H1 (cell line): ENCODE measurements at regions not wholly inside any gene's neighbourhood (a gene's known extent, or its start where the extent isn't known, plus 50 kb on each side); places are given as distances from the start of the nearest gene placed in this dataset.

Experiments used
- CTCF ChIA-PET: fragments of 300-600 bp; sonication (Branson Sonifier 250); formaldehyde crosslinking; loops from one replicate; lab custom pipeline; 2021; ENCODE audit not compliant: partially characterized antibody; lab: Charles Lee
- POLR2A ChIA-PET: fragments of 300-600 bp; sonication (Branson Sonifier 250); formaldehyde crosslinking; loops from one replicate; lab custom pipeline; 2021; ENCODE audit warnings: inconsistent platforms; ENCODE audit not compliant: partially characterized antibody; lab: Charles Lee
- DNase-seq, 2 experiments: peaks; one replicate each; pipeline versions ENCODE4 v3.0.0 to v3.0.0-alpha.2; 2010 to 2022; ENCODE audit warnings: low spot score in 2 of 2, low read depth in 1 of 2, mixed read lengths in 1 of 2
- FAIRE-seq: peaks from 2 replicates; lab custom pipeline; 2011; peaks lifted over from hg19 to GRCh38; lab: Jason Lieb, UNC
- H2AFZ ChIP-seq: 2 replicates; pipeline ENCODE4 v1.8.1; 2012; ENCODE audit warnings: low read length, inconsistent platforms
- H2AK5ac ChIP-seq: 2 replicates; pipeline ENCODE4 v1.6.1; 2013; ENCODE audit warnings: low read depth, low read length
- H2BK120ac ChIP-seq: replicated peaks from 2 replicates; pipeline ENCODE3; 2013; ENCODE audit warnings: low read depth, low read length, inconsistent platforms
- H2BK12ac ChIP-seq: 2 replicates; pipeline ENCODE4 v1.6.1; 2013; ENCODE audit warnings: low read depth, low read length
- H2BK15ac ChIP-seq: 2 replicates; pipeline ENCODE4 v1.6.1; 2013; ENCODE audit warnings: low read length
- H2BK20ac ChIP-seq: 2 replicates; pipeline ENCODE4 v1.6.1; 2013; ENCODE audit warnings: low read length
- H2BK5ac ChIP-seq: 2 replicates; pipeline ENCODE4 v1.6.1; 2013; ENCODE audit warnings: low read depth, low read length
- H3K14ac ChIP-seq: 2 replicates; pipeline ENCODE4 v1.6.1; 2013; ENCODE audit warnings: inconsistent platforms; ENCODE audit not compliant: insufficient read length
- H3K18ac ChIP-seq: 2 replicates; pipeline ENCODE4 v1.6.1; 2013; ENCODE audit warnings: low read length; ENCODE audit errors: extremely low read depth
- H3K23ac ChIP-seq: 2 replicates; pipeline ENCODE4 v1.6.1; 2013; ENCODE audit warnings: inconsistent platforms; ENCODE audit not compliant: insufficient read length
- H3K23me2 ChIP-seq: 2 replicates; pipeline ENCODE4 v1.6.1; 2013; ENCODE audit warnings: low read depth, low read length
- H3K27ac ChIP-seq: 2 replicates; pipeline ENCODE4 v1.6.1; 2011; ENCODE audit warnings: low read depth, low read length, inconsistent platforms
- H3K27me3 ChIP-seq, 4 experiments: replicated peaks in 1 of 4; 1 replicate in 1 of 4; 2 replicates in 3 of 4; pipeline versions ENCODE4 v1.6.1 to v1.8.1; 2011 to 2013; ENCODE audit warnings: low read length in 3 of 4, mild to moderate bottlenecking in 3 of 4, inconsistent platforms in 2 of 4, mixed read lengths in 2 of 4, moderate library complexity in 1 of 4; ENCODE audit not compliant: control insufficient read depth in 3 of 4, insufficient read depth in 3 of 4; ENCODE audit errors: extremely low read depth in 1 of 4
- H3K36me3 ChIP-seq, 4 experiments: 2 replicates each; pipeline versions ENCODE4 v1.6.1 to v1.8.1; 2011 to 2013; ENCODE audit warnings: mild to moderate bottlenecking in 4 of 4, low read length in 3 of 4, moderate library complexity in 2 of 4, control low read depth in 1 of 4, inconsistent platforms in 1 of 4; ENCODE audit not compliant: insufficient read depth in 4 of 4, control insufficient read depth in 2 of 4
- H3K4ac ChIP-seq: replicated peaks from 2 replicates; pipeline ENCODE3; 2013; ENCODE audit warnings: low read length, low read depth, mixed read lengths, inconsistent platforms; ENCODE audit not compliant: insufficient read length
- H3K4me1 ChIP-seq, 4 experiments: replicated peaks in 1 of 4; 1 replicate in 1 of 4; 2 replicates in 3 of 4; pipeline versions ENCODE4 v1.6.1 to v1.8.1; 2011 to 2013; ENCODE audit warnings: low read length in 3 of 4, inconsistent platforms in 2 of 4, mixed read lengths in 1 of 4; ENCODE audit not compliant: insufficient read depth in 4 of 4, control insufficient read depth in 3 of 4
- H3K4me2 ChIP-seq, 2 experiments: 2 replicates each; pipeline versions ENCODE4 v1.6.1 to v1.8.1; 2011 to 2013; ENCODE audit warnings: low read depth in 2 of 2, low read length in 2 of 2, control low read depth in 1 of 2, inconsistent platforms in 1 of 2, mild to moderate bottlenecking in 1 of 2; ENCODE audit not compliant: insufficient read depth in 1 of 2
- H3K4me3 ChIP-seq, 4 experiments: fragments of 200-600, 300-600 bp in 1 of 4; sonication (generic), shearing (Covaris generic), sonication (Bioruptor Twin) in 1 of 4; 2 replicates each; pipeline versions ENCODE4 v1.5.1 to v1.8.1; 2011 to 2016; ENCODE audit warnings: low read length in 4 of 4, low read depth in 3 of 4, control low read depth in 2 of 4, inconsistent platforms in 2 of 4, mild to moderate bottlenecking in 2 of 4, mixed read lengths in 1 of 4, moderate library complexity in 1 of 4; ENCODE audit not compliant: insufficient read depth in 2 of 4; ENCODE audit errors: extremely low read depth in 1 of 4
- H3K56ac ChIP-seq: replicated peaks from 2 replicates; pipeline ENCODE3; 2013; ENCODE audit warnings: low read depth, mild to moderate bottlenecking, mixed read lengths, low read length, inconsistent platforms; ENCODE audit not compliant: insufficient read length
- H3K79me1 ChIP-seq: 2 replicates; pipeline ENCODE4 v1.6.1; 2013; ENCODE audit warnings: low read depth, low read length, control low read depth
- H3K79me2 ChIP-seq, 2 experiments: 2 replicates each; pipeline versions ENCODE4 v1.6.1 to v1.8.1; 2012 to 2013; ENCODE audit warnings: low read length in 2 of 2, mild to moderate bottlenecking in 2 of 2, inconsistent platforms in 1 of 2; ENCODE audit not compliant: insufficient read depth in 2 of 2, control insufficient read depth in 1 of 2
- H3K9ac ChIP-seq, 4 experiments: replicated peaks in 1 of 4; 1 replicate in 1 of 4; 2 replicates in 3 of 4; pipeline versions ENCODE4 v1.6.1 to v1.8.1; 2011 to 2013; ENCODE audit warnings: low read depth in 3 of 4, low read length in 3 of 4, control low read depth in 2 of 4, mild to moderate bottlenecking in 2 of 4, moderate library complexity in 2 of 4, inconsistent platforms in 1 of 4; ENCODE audit errors: extremely low read depth in 1 of 4
- H3K9me3 ChIP-seq, 2 experiments: 2 replicates each; pipeline versions ENCODE4 v1.6.1 to v1.8.1; 2012 to 2013; ENCODE audit warnings: mild to moderate bottlenecking in 2 of 2, moderate library complexity in 2 of 2, control low read depth in 1 of 2, inconsistent platforms in 1 of 2, low read depth in 1 of 2, low read length in 1 of 2, mixed read lengths in 1 of 2; ENCODE audit not compliant: insufficient read depth in 2 of 2
- H4K20me1 ChIP-seq, 2 experiments: replicated peaks in 1 of 2; 2 replicates each; pipeline versions ENCODE3 to v1.8.1; 2011 to 2013; ENCODE audit warnings: inconsistent platforms in 2 of 2, low read length in 2 of 2, mild to moderate bottlenecking in 1 of 2; ENCODE audit not compliant: insufficient read depth in 2 of 2, control insufficient read depth in 1 of 2
- H4K5ac ChIP-seq: 2 replicates; pipeline ENCODE4 v1.6.1; 2013; ENCODE audit warnings: low read length, low read depth, mixed read lengths, inconsistent platforms; ENCODE audit not compliant: insufficient read length
- H4K8ac ChIP-seq: 2 replicates; pipeline ENCODE4 v1.8.0; 2013; ENCODE audit warnings: mild to moderate bottlenecking, moderate library complexity, low read length, inconsistent platforms; ENCODE audit not compliant: insufficient read depth; ENCODE audit errors: extremely low read depth
- H4K91ac ChIP-seq: replicated peaks from 2 replicates; pipeline ENCODE3; 2013; ENCODE audit warnings: low read length, mixed read lengths, inconsistent platforms; ENCODE audit not compliant: insufficient read length
- WGBS, 2 experiments: shearing (Covaris generic) in 1 of 2; methylation state at CpG; one replicate each; pipeline versions ENCODE4 v1.1.6 to v1.1.7; 2013 to 2015; ENCODE audit warnings: low lambda C conversion rate in 2 of 2, mixed read lengths in 2 of 2, inconsistent platforms in 1 of 2, low coverage in 1 of 2, missing lambda C conversion rate in 1 of 2; ENCODE audit not compliant: insufficient replicate concordance in 2 of 2, insufficient coverage in 1 of 2, insufficient read length in 1 of 2; ENCODE audit errors: extremely low coverage in 1 of 2, missing lambda C conversion rate in 1 of 2; 5-methylcytosine and 5-hydroxymethylcytosine counted together

DNA sequence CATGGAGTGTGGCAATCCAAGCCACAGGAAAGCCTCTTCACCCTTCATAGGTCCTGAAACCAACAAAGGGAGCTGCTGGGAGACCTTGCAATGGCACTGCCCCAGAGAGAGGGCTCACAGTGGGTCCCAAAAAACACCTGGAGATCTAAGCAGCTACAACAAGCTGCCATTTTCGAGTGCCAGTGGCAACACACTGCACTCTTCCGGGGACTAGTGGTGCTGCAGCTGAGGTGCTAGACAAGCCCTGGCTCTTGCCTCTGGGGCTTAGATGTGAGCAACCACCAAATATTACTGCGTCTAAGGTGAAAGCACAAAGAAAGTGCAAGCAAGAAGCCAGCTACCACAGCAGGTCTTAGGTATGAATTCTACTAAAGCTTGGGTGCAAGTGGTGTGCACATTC, 192.9 kb downstream of the NOL4 start:
- CTCF ChIA-PET, result interaction anchor here (1.2 kb wide), 1 partner anchor 91 kb away, joined by 5 read pairs; no protein-coding TSS in a partner anchor
- DNase-seq, result no peak
- peak overlapping the region; percentile 38; the same call in 1 of the 2 replicates for H2AFZ ChIP-seq

More for the DNA sequence above, 192.9 kb downstream of the NOL4 start:
- Histone ChIP-seq H3K4me2 (no peak overlapping the region), H3K36me3 (no peaks in the 10 kb centered on the region), H3K27ac (no peak overlapping the region), H3K4me1 (no peaks in the 10 kb centered on the region), H3K18ac (no peak overlapping the region), H4K20me1 (no peaks in the 10 kb centered on the region), H3K27me3 (no peaks in the 10 kb centered on the region), H3K9me3 (no peaks in the 10 kb centered on the region), H4K5ac (no peak overlapping the region), H2BK12ac (no peak overlapping the region), H3K9ac (no peak overlapping the region), H3K4ac (no peak overlapping the region), H4K91ac (no peak overlapping the region), H4K8ac (no peak overlapping the region), H3K23ac (no peak overlapping the region), H3K79me2 (no peaks in the 10 kb centered on the region), H2BK5ac (no peak overlapping the region), H2BK20ac (no peak overlapping the region), H3K79me1 (no peaks in the 10 kb centered on the region), H3K14ac (no peak overlapping the region), H3K23me2 (no peaks in the 10 kb centered on the region; the same call in 1 of the 2 replicates), H2BK120ac (no peak overlapping the region), H2AK5ac (peak overlapping the region; percentile 53; the same call in 1 of the 2 replicates), H3K56ac (no peak overlapping the region), H3K4me3 (no peak overlapping the region), H2BK15ac (no peak overlapping the region)
- FAIRE-seq, result no peak
- whole genome bisulfite sequencing, 2 experiments, result 97% methylated on average over 3 of the region's 3 CpGs; no CpG with 5 or more reads in 1 of the 2 experiments
- POLR2A ChIA-PET, result no interaction called here
